ENCODE measurements at regions not wholly inside any gene's neighbourhood (a gene's known extent, or its start where the extent isn't known, plus 50 kb on each side); places are given as distances from the start of the nearest gene placed in this dataset.

DNA sequence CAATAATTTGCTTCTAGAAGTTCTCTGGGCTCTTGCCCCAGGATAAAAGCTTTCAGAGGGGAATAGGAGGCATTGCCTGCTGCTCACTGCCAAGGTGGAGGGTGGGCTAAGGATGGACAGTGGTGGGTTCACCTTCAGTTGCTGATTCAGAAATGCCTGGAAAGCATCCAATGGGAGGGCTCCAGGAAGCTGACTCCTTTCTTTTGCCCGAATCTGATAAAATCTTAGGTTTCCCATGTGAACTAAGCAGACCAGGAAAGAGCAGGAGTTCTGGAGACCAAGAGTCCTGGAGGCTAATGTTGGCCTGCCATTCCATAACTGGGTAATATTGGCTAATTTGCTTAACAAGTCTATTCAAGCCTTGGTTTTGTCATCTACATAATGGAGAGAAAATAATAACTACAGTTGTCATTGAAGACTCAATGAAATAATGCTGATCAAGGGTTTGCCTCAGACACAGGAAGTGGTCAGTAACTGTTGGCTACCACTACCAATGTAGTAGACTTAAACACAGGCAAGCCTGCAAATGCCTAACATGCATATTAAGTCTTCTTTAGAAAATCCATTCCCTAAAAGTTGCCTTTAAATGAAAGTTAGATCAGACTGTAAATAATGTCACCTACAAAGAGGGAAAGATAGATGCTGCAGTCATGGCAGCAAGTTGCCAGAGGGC, 528.4 kb upstream of the NBEA start:
- no peak for DNase-seq
- Mint-ChIP-seq H3K9me3 (peaks cover 3% of the 10 kb centered on the region), H3K36me3 (no peaks in the 10 kb centered on the region), H3K27ac (no peak overlapping the region), H3K4me3 (no peak overlapping the region), H3K4me1 (no peaks in the 10 kb centered on the region), H3K27me3 (peaks cover 3% of the 10 kb centered on the region)

DNA sequence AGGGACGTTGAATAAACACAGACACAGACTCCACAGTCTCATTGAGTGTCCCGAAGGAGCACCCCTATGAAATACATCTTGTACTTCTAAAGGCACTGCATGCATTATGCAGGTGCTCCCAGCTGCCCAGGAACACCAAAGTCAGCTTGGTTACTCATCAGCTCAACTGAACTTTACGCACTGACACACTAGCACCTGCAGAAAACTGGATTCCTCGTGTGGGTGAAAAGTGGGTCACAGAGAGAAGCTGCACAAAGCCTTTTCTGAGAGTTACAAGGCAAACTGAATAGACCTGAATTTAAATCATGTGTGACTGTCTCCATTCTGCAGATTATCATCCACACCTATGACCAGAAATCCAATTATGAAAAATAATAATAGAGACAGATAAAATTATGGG, 527.5 kb upstream of the NBEA start:
- DNase-seq, result no peak
- no peak overlapping the region for H3K4me3 Mint-ChIP-seq
- H3K36me3 Mint-ChIP-seq, result no peaks in the 10 kb centered on the region
- peaks cover 3% of the 10 kb centered on the region for H3K9me3 Mint-ChIP-seq
- no peaks in the 10 kb centered on the region for H3K4me1 Mint-ChIP-seq
- no peak overlapping the region for H3K27ac Mint-ChIP-seq
- no peaks in the 10 kb centered on the region for H3K27me3 Mint-ChIP-seq

DNA sequence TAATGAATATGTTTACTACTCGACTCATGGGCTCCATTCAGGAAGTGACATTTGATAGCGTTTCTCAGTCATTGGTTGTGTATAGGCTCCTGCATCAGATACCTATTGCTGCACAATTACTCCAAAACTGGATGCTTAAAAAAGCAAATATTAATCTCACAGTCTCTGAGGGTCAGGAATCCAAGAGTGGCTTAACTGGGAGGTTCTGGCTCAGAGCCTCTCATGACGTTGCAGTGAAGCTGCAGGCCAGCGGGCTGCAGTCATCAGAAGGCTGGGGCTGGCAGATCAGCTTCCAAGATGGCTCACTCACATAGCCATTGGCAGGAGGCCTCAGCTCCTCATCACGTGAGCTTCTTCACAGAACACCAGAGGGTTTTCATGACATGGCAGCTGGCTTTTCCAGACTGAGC, 525.1 kb upstream of the NBEA start:
- Mint-ChIP-seq H3K4me3 (no peak overlapping the region), H3K27me3 (no peaks in the 10 kb centered on the region), H3K27ac (no peak overlapping the region), H3K9me3 (peaks cover 3% of the 10 kb centered on the region), H3K36me3 (no peaks in the 10 kb centered on the region), H3K4me1 (no peaks in the 10 kb centered on the region)
- no peak for DNase-seq

DNA sequence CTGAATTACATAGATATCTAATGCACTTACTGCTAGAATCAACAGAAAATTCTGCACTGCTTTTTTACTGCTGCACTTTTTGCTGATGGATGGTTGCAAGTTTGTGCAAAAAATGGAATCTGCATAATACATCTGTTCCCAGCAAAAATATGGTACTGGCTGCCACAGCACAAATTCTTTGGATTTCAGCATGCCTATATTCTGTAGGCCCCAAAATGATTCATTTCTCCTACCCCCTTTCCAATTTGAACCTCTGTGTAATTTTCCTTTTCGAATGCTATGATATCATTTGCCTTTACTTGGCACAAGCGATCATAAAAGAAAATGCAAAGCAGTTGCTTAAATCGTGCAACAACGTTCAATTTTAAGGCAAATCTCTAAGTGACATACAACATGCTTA, 524.2 kb upstream of the NBEA start:
- Mint-ChIP-seq H3K27ac (no peak overlapping the region), H3K9me3 (peaks cover 3% of the 10 kb centered on the region), H3K4me3 (no peak overlapping the region), H3K36me3 (no peaks in the 10 kb centered on the region), H3K27me3 (no peaks in the 10 kb centered on the region), H3K4me1 (no peaks in the 10 kb centered on the region)
- DNase-seq, result no peak

DNA sequence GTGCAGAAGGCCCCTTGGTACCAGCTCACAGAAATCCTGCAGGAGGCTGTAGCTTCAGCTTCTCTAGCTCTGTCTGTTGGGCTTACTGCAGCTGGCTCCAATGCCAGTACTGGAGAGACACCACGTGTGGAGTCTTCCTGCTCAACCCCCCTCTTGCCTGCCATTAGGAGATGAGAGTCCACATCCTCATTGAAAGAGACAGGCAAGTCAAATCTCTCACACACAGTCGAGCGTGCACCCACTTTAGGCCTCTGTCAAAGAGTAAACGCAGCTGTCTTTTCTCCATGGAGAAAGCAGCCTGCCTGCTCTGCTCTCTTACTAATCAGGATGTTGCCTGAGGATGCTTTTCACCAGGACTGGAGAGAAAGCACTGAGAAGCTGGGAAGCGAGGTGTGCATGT, 523.0 kb upstream of the NBEA start:
- Mint-ChIP-seq H3K27me3 (no peaks in the 10 kb centered on the region), H3K4me1 (no peaks in the 10 kb centered on the region), H3K4me3 (no peak overlapping the region), H3K27ac (no peak overlapping the region), H3K9me3 (peaks cover 1% of the 10 kb centered on the region), H3K36me3 (no peaks in the 10 kb centered on the region)
- DNase-seq, result no peak

DNA sequence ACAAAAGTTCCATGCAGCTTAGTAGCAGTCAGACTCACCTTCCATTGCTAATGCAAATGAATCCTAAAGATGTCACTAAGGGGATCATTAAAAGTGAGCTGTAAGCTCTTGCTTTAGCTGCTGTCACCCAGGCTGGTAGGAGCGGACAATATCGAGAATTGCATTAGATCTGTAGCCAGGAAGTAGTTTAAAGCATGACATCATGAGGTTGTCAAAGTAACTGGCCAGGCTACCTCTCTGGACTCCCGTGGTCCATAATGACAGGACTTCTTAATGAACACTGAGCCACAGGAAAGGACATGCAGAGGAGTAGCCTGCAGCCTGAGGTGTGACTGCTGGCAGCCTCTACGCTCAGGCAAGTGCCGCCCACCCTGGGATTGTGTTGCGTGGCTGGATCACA, 522.3 kb upstream of the NBEA start:
- Mint-ChIP-seq H3K4me3 (no peak overlapping the region), H3K36me3 (no peaks in the 10 kb centered on the region), H3K9me3 (peaks cover 1% of the 10 kb centered on the region), H3K27ac (no peak overlapping the region), H3K4me1 (no peaks in the 10 kb centered on the region), H3K27me3 (no peaks in the 10 kb centered on the region)
- DNase-seq, result no peak

DNA sequence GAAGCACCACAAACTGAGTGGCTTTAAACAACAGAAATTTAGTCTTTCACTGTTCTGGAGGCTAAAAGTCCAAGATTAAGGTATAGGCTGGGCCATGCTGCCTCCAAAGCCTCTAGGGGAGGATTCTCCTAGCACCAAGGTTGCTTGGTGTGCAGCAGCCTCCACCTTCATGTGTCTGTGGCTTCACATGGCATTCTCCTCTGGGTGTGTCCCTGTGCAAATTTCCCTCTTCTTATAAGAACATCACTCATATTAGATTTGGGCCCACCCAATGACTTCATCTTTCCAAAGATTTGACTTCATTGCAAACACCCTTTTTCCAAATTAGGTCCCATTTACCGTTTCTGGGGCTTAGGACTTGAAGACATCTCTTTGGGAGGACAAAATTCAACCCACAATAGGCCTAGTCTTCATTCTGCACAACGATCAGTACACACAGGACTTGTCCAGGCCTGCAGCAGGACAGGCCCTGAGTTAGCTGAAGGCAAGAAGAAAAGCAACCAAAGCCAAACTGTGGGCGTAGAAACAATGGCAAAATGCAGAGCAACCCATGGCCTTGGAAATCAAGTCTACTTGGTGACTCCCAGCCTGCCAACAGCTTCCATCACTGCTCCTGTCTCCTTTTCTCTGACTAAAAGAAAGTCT, 521.2 kb upstream of the NBEA start:
- no peak for DNase-seq
- Mint-ChIP-seq H3K4me3 (no peak overlapping the region), H3K27ac (no peak overlapping the region), H3K4me1 (no peaks in the 10 kb centered on the region), H3K9me3 (peaks cover 1% of the 10 kb centered on the region), H3K27me3 (no peaks in the 10 kb centered on the region), H3K36me3 (no peaks in the 10 kb centered on the region)

DNA sequence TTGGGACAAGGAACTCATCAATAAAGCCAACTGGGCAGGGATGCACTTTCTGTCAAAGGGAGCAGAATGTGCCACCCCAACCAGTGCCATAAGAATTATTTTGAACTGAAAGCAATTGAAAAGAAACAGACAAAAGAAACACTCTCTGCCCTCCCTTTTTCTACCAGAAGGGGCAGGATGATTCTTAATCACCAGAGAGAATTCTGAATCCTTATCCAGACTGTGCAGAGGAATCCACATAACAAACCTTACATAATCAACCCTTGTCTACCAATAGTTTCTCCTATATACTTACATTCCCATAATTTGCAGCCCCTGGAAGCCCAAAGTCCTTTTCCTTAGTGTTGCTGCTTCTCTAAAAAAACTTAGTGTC, 520.7 kb upstream of the NBEA start:
- Mint-ChIP-seq H3K4me3 (no peak overlapping the region), H3K27me3 (no peaks in the 10 kb centered on the region), H3K9me3 (peaks cover 1% of the 10 kb centered on the region), H3K27ac (no peak overlapping the region), H3K4me1 (no peaks in the 10 kb centered on the region), H3K36me3 (no peaks in the 10 kb centered on the region)
- no peak for DNase-seq

DNA sequence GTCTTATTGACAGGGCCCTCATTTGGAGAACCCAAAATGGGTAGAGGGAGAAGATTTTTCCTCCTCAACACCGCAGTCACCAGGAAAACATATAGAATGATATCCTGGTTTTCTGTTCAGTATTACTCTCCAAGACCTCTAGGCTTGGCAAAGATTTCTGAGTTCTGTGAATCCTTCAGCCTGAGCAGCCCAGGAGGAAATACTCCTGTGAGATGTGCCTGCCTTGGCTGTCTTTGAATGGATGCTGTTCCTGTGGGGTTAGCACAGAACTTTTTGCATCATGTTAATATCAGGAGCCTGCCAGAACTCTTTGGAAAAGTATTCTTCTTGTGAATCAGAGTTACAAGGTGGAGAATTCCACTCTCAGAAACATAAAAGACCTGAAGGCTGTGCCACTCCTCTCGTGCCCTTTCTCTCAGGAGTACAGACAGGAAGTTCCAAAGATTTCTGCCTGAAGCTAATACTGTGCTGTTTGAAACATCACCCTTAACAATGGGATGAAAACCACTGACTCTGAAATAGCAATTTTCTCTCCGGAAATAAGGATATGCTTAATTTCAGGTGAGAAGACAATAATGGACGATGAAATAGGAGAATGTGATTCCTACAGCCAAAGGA, 520.1 kb upstream of the NBEA start:
- H3K9me3 Mint-ChIP-seq, result peaks cover 1% of the 10 kb centered on the region
- H3K27me3 Mint-ChIP-seq, result no peaks in the 10 kb centered on the region
- no peaks in the 10 kb centered on the region for H3K36me3 Mint-ChIP-seq
- H3K4me3 Mint-ChIP-seq, result no peak overlapping the region
- DNase-seq, result no peak
- H3K4me1 Mint-ChIP-seq, result no peaks in the 10 kb centered on the region
- H3K27ac Mint-ChIP-seq, result no peak overlapping the region

DNA sequence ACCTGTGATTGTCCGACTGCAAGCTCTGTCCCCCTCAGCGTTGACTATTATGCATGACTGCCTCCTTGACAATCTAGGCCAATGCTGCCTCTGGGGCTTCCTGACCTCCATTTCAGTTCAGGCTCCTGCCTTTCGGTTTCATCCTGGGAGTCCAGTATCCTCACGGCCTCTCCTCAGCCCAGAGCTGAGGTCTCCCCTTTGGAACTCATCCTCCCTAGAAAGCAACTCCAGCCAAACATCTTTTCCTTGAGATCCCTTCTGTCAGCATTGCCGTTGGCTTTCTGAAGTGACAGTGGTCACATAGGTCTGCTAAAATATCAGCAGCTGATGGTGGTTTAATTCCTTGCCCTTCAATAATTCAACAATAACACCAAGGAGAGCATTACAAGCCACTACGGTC, 519.1 kb upstream of the NBEA start:
- no peaks in the 10 kb centered on the region for H3K9me3 Mint-ChIP-seq
- DNase-seq, result no peak
- H3K27me3 Mint-ChIP-seq, result no peaks in the 10 kb centered on the region
- H3K27ac Mint-ChIP-seq, result no peak overlapping the region
- no peaks in the 10 kb centered on the region for H3K4me1 Mint-ChIP-seq
- no peaks in the 10 kb centered on the region for H3K36me3 Mint-ChIP-seq
- H3K4me3 Mint-ChIP-seq, result no peak overlapping the region

DNA sequence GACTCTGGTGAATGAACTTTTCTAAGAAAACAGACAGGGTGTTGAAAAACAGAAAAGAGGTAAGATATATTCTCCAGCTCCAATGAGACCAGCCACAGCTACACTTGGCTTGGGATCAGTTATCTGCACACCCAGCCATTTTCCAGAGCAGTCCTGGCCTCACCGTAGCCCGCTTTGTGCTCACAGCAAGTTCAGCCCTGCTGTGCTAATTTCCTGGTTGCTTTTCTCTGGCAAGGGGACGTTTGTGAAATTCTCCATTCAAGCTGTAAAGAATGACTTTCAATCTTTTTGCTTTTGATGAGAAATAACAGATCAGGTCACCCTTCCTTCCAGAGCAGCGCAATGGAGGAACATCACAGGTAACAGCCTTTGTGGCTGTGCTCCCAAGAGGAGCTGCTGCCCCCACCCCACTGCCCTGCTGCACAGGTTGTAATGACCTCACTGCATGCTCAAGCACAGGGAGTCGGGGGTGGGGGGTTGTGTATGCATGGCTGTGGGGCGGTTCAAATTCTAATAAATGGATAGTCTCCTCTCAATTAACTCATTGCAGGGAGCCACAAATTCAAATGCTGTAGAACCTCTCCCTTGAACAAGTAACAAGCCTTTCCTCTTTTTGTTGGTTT, 516.6 kb upstream of the NBEA start:
- H3K4me1 Mint-ChIP-seq, result no peaks in the 10 kb centered on the region
- H3K27ac Mint-ChIP-seq, result no peak overlapping the region
- no peaks in the 10 kb centered on the region for H3K9me3 Mint-ChIP-seq
- no peaks in the 10 kb centered on the region for H3K27me3 Mint-ChIP-seq
- DNase-seq, result no peak
- H3K36me3 Mint-ChIP-seq, result no peaks in the 10 kb centered on the region
- no peak overlapping the region for H3K4me3 Mint-ChIP-seq

DNA sequence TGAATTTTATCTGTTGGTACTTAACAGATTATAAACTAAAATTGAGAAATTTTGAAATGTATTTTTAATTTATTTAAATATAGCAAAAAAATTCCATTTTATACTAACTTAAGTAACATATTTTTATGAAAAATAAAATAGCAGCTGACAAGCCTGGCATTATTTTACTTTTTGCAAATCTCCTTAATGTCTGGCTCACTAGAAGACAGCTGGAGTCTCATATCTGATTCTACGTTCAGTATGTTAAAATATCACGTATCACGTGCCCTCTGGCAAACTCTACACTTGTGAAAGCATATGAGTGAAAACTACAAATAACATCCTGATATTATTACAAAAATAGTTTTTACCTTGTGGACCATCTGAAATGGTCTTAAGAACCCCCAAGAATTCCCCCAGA, 513.2 kb upstream of the NBEA start:
- H3K27ac Mint-ChIP-seq, result no peak overlapping the region

DNA sequence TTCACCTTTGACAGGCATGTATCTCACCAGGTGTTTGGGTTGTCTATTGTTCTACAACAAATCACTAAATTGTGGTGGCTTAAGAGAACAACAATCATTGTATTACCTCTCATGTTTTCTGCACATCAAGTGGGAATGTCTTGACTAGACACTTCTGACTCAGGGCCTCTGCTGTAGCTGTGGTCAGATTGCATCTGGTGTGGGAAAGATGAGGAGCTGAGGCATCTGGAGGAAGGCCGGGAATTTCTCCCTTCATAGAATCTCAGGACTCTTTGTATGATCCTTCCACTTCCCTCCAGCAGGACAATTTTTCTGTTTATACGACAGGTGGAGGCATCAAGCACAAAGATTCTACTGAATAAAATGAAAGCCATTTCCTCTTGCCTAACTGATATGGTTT, 511.8 kb upstream of the NBEA start:
- H3K27me3 Mint-ChIP-seq, result no peaks in the 10 kb centered on the region
- H3K4me1 Mint-ChIP-seq, result no peaks in the 10 kb centered on the region
- H3K27ac Mint-ChIP-seq, result no peak overlapping the region
- no peak overlapping the region for H3K4me3 Mint-ChIP-seq
- no peaks in the 10 kb centered on the region for H3K9me3 Mint-ChIP-seq
- H3K36me3 Mint-ChIP-seq, result no peaks in the 10 kb centered on the region
- no peak for DNase-seq

More for the DNA sequence above, 513.2 kb upstream of the NBEA start:
- Mint-ChIP-seq H3K9me3 (no peaks in the 10 kb centered on the region), H3K27me3 (no peaks in the 10 kb centered on the region), H3K4me1 (no peaks in the 10 kb centered on the region), H3K4me3 (no peak overlapping the region), H3K36me3 (no peaks in the 10 kb centered on the region)
- no peak for DNase-seq

DNA sequence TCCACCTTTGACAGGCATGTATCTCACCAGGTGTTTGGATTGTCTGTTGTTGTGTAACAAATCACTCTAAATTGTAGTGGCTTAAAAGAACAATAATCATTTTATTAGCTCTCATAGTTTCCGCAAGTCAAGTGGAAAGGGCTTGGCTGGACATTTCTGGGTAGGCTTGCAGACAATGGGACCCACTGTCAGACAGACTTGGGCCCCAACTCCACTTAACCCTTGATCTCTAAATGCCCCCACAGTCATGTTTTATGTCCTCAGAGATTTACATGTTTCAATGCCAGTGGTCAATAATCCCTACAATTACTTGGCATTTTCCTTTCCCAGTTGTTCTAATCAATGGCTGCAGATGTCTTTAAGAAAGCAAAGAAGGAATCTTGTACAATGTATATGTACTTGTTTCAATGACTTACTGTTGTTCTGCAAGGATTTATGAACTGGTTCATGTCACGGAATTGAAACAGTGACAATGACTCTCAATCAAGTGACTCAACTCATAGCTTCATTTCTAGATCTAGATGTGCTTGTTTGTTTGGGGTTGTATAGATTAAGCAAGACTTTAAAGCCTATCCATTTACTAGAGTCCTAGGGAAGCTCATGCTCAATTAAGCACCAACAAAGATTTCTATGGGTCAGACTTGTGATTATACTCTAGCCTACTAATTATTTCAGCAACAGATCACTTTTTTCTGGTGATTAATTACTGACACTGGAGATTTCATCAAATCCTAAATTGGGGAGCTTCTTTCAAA, 510.1 kb upstream of the NBEA start:
- no peaks in the 10 kb centered on the region for H3K9me3 Mint-ChIP-seq
- H3K36me3 Mint-ChIP-seq, result no peaks in the 10 kb centered on the region
- no peaks in the 10 kb centered on the region for H3K27me3 Mint-ChIP-seq
- H3K4me1 Mint-ChIP-seq, result no peaks in the 10 kb centered on the region
- H3K4me3 Mint-ChIP-seq, result no peak overlapping the region
- no peak for DNase-seq
- H3K27ac Mint-ChIP-seq, result no peak overlapping the region

DNA sequence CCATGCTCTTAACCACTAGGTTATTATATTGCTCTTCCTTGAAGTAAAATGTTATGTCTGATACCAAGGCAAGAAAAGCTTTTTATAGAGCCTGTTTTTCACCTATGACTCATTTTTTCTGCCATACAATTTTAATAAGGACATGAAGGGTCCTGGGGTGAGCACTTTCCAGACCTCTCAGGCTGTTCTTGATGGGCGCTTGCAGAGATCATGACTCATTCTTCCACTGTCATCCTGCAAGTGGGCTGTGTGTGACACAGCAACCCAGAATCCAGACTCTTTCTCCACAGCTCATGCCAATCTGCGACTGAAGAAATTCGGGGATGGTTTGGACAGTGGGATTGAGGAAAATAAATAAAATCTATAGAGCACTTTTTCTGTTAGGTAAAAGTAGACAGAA, 506.7 kb upstream of the NBEA start:
- no peak overlapping the region for H3K4me3 Mint-ChIP-seq
- DNase-seq, result no peak
- no peaks in the 10 kb centered on the region for H3K27me3 Mint-ChIP-seq
- H3K9me3 Mint-ChIP-seq, result no peaks in the 10 kb centered on the region
- no peak overlapping the region for H3K27ac Mint-ChIP-seq
- no peaks in the 10 kb centered on the region for H3K36me3 Mint-ChIP-seq
- H3K4me1 Mint-ChIP-seq, result no peaks in the 10 kb centered on the region
